AG10803 (cell line): ENCODE measurements at regions not wholly inside any gene's neighbourhood (a gene's known extent, or its start where the extent isn't known, plus 50 kb on each side); places are given as distances from the start of the nearest gene placed in this dataset.

Source experiments
- DNase-seq: peaks from one replicate; pipeline ENCODE4 v3.0.0; 2010; ENCODE audit warnings: low read depth
- H3K4me3 ChIP-seq: 2 replicates; pipeline ENCODE4 v1.5.1; 2011; ENCODE audit warnings: mild to moderate bottlenecking, low read length, control low read depth
- TF ChIP-seq, protein P1 (sequence below): conservative IDR thresholded peaks from 2 replicates; pipeline ENCODE4 v1.5.1; 2011; ENCODE audit warnings: mild to moderate bottlenecking, low read length, control low read depth, inconsistent platforms

GRCh38 chr4:11342401-11342800 is 86.3 kb downstream of the HS3ST1 start:
- DNase-seq: no peak
- no peak overlapping the region for H3K4me3 ChIP-seq
- TF ChIP-seq, protein P1, sequence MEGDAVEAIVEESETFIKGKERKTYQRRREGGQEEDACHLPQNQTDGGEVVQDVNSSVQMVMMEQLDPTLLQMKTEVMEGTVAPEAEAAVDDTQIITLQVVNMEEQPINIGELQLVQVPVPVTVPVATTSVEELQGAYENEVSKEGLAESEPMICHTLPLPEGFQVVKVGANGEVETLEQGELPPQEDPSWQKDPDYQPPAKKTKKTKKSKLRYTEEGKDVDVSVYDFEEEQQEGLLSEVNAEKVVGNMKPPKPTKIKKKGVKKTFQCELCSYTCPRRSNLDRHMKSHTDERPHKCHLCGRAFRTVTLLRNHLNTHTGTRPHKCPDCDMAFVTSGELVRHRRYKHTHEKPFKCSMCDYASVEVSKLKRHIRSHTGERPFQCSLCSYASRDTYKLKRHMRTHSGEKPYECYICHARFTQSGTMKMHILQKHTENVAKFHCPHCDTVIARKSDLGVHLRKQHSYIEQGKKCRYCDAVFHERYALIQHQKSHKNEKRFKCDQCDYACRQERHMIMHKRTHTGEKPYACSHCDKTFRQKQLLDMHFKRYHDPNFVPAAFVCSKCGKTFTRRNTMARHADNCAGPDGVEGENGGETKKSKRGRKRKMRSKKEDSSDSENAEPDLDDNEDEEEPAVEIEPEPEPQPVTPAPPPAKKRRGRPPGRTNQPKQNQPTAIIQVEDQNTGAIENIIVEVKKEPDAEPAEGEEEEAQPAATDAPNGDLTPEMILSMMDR: no peak

DNA sequence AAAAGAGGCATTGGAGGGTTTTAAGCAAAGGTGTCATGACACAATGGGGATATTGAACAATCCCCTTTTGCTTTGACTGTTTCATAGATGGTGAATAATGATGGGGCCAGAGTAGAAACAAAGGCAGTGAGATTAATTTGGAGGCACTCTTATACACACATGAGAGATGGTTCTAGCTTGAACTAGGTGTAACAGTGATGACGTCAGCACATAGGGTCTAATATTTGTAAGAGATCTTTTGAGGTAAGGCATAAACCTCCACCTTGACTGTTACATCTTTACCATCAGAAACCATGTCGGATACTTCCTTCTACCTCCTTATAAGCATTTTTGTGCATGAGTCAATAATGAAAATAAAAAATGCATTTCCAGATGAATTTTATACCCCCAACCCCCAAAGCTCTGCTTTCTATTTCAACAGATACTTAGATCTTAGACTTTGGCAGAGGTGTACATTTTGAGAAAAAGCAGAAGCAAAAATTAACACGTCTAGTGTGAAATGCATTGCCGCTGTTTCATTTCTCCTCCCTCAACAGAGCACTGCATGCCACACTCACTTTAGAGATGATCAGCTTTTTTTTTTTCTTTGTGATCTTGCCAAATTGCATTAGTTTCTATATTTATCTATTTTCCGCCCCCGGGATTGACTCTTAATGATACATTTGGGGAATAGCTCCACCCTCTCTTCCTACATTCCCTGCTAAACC is 87.2 kb downstream of the HS3ST1 start:
- H3K4me3 ChIP-seq: no peak overlapping the region
- no peak for DNase-seq
- TF ChIP-seq, protein P1: no peak

GRCh38 chr4:11338956-11339782 is 89.5 kb downstream of the HS3ST1 start:
- DNase-seq: no peak
- TF ChIP-seq, protein P1: no peak
- H3K4me3 ChIP-seq: no peak overlapping the region

DNA sequence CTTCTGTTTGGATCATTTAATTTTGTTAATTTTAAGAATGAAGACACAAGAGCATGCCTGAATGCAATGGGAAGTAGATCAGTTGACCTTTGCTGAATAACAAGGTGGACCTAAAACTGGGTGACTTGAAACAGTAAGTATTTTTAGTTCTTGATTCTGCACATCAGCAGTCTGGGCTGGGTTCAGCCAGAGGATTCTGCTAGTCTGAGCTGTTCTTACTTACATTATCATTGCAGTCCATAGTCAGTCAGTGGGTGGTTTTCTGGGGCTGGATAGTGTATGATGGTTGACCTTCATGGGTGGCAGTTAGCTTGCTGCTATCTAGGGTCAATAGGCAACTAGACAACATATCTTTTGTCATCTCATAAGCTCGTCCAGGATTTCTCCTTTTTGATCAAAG is 91.4 kb downstream of the HS3ST1 start:
- H3K4me3 ChIP-seq: no peak overlapping the region
- TF ChIP-seq, protein P1: no peak
- no peak for DNase-seq

DNA sequence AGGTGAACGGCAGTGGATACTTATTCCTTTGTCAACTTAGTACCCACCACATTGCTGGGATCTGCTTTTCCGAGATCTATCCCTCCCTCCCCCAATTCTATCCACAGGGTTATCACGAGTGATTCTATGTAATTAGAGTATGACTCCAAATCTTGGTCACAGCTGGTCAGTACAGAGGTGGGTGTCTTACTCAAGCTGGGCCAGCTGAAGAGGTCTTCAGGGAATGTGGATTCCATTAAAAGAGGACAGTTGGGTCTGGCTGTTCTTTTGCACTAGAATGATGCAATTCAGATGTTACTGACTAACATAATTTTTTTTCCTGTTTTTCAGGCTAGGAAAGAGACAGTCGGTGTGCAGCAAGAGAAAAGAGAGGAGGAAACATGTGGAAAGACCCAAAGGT is 92.3 kb downstream of the HS3ST1 start:
- no peak for DNase-seq
- TF ChIP-seq, protein P1: no peak

DNA sequence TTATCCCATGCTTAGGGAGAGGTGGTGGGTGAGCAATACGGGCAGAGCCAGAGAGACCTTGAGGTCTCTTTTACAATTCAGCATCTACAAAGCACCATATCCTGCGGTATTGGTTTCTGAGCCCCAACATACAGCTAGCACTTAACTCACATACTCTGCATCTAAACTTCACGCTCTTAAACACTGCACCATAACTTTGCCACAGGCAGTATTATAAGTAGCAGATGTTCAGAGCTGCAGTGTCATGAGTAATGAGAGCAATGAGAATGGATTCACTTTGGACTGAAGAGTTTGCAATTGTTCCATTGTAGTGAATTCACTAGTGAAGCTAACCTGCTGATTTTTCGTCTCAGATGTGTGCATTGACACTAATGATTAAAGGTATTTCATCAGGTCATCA is 93.8 kb downstream of the HS3ST1 start:
- no peak for DNase-seq
- TF ChIP-seq, protein P1: no peak
- H3K4me3 ChIP-seq: no peak overlapping the region

More for the DNA sequence above, 92.3 kb downstream of the HS3ST1 start:
- H3K4me3 ChIP-seq: no peak overlapping the region

DNA sequence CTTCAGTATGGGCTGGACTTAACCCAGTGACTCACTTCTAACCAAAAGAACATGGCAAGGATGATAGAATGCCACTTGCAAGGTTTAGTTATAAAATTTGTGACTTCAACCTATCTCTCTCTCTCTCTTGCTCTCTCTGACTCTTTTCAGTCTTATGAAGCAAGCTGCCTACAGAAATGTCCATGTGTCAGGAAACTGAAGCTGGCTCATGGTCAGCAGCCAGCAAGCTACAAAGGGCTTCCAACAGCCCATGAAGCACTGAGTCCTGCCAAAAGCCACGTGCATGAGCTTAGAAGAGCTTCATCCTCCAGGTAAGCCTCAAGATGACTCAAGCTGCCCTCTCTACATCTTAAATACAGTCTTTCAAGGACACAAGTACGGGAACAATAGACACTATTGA is 100.3 kb downstream of the HS3ST1 start:
- no peak for DNase-seq
- TF ChIP-seq, protein P1: no peak
- H3K4me3 ChIP-seq: no peak overlapping the region
